ENCODE measurements at regions not wholly inside any gene's neighbourhood (a gene's known extent, or its start where the extent isn't known, plus 50 kb on each side); places are given as distances from the start of the nearest gene placed in this dataset.

GRCh38 chr10:117450940-117451339 is 75.7 kb upstream of the PDZD8 start:
- Histone ChIP-seq H3K4me3 (ENCODE audit: low read length) (no peak overlapping the region), H4K20me1 (ENCODE audit: insufficient read depth, low read length) (no peaks in the 10 kb centered on the region), H3K4me2 (ENCODE audit: low read depth, low read length) (no peak overlapping the region), H3K4me1 (ENCODE audit: low read length) (no peaks in the 10 kb centered on the region), H3K36me3 (replicated peaks; ENCODE audit: insufficient read depth, low read length) (no peaks in the 10 kb centered on the region), H3K9me2 (replicated peaks; ENCODE audit: insufficient read depth, low read length) (no peaks in the 10 kb centered on the region), H3K27ac (ENCODE audit: low read length) (no peak overlapping the region), H3K9ac (ENCODE audit: low read length) (no peak overlapping the region), H3K9me3 (replicated peaks; ENCODE audit: insufficient read depth, low read length) (no peaks in the 10 kb centered on the region), H3K79me2 (ENCODE audit: low read length) (no peaks in the 10 kb centered on the region), H3F3A (ENCODE audit: insufficient read depth, low read length) (no peaks in the 10 kb centered on the region), H3K27me3 (replicated peaks; ENCODE audit: insufficient read depth, low read length) (no peaks in the 10 kb centered on the region), H2AFZ (ENCODE audit: low read length) (no peak overlapping the region)
- no peak for DNase-seq
- no peak for TF ChIP-seq EZH2phosphoT487 (IDR thresholded peaks at IDR 0.05; ENCODE audit: low read length)
- no peak for TF ChIP-seq EZH2 (optimal IDR thresholded peaks at IDR 0.05; ENCODE audit: low read depth, low read length)
- no peak for TF ChIP-seq CTCF (IDR thresholded peaks at IDR 0.05; ENCODE audit: low read length)

GRCh38 chr10:117449636-117450035 is 74.4 kb upstream of the PDZD8 start:
- no peak overlapping the region for H3K27ac ChIP-seq (ENCODE audit: low read length)
- H3K9me2 ChIP-seq (replicated peaks; ENCODE audit: insufficient read depth, low read length), result no peaks in the 10 kb centered on the region
- H3K27me3 ChIP-seq (replicated peaks; ENCODE audit: insufficient read depth, low read length), result no peaks in the 10 kb centered on the region
- H3K36me3 ChIP-seq (replicated peaks; ENCODE audit: insufficient read depth, low read length), result no peaks in the 10 kb centered on the region
- no peak overlapping the region for H3K4me3 ChIP-seq (ENCODE audit: low read length)
- no peak overlapping the region for H2AFZ ChIP-seq (ENCODE audit: low read length)
- H3K9me3 ChIP-seq (replicated peaks; ENCODE audit: insufficient read depth, low read length), result no peaks in the 10 kb centered on the region
- DNase-seq, result no peak
- TF ChIP-seq CTCF (IDR thresholded peaks at IDR 0.05; ENCODE audit: low read length) (peak; percentile 4; the same call in 1 of the 2 replicates), EZH2phosphoT487 (IDR thresholded peaks at IDR 0.05; ENCODE audit: low read length) (no peak)
- no peak overlapping the region for H3K9ac ChIP-seq (ENCODE audit: low read length)
- H3K4me1 ChIP-seq (ENCODE audit: low read length), result no peaks in the 10 kb centered on the region
- no peaks in the 10 kb centered on the region for H4K20me1 ChIP-seq (ENCODE audit: insufficient read depth, low read length)
- H3K79me2 ChIP-seq (ENCODE audit: low read length), result no peaks in the 10 kb centered on the region
- H3K4me2 ChIP-seq (ENCODE audit: low read depth, low read length), result no peak overlapping the region
- H3F3A ChIP-seq (ENCODE audit: insufficient read depth, low read length), result no peaks in the 10 kb centered on the region

- Histone ChIP-seq H3K4me1 (ENCODE audit: low read length) (no peaks in the 10 kb centered on the region), H3K27ac (ENCODE audit: low read length) (no peak overlapping the region), H2AFZ (ENCODE audit: low read length) (no peak overlapping the region), H3K4me3 (ENCODE audit: low read length) (no peak overlapping the region), H3K9ac (ENCODE audit: low read length) (no peak overlapping the region), H3F3A (ENCODE audit: insufficient read depth, low read length) (no peaks in the 10 kb centered on the region), H3K9me2 (replicated peaks; ENCODE audit: insufficient read depth, low read length) (no peaks in the 10 kb centered on the region), H3K9me3 (replicated peaks; ENCODE audit: insufficient read depth, low read length) (no peaks in the 10 kb centered on the region), H4K20me1 (ENCODE audit: insufficient read depth, low read length) (no peaks in the 10 kb centered on the region), H3K79me2 (ENCODE audit: low read length) (no peaks in the 10 kb centered on the region), H3K27me3 (replicated peaks; ENCODE audit: insufficient read depth, low read length) (no peaks in the 10 kb centered on the region), H3K36me3 (replicated peaks; ENCODE audit: insufficient read depth, low read length) (no peaks in the 10 kb centered on the region), H3K4me2 (ENCODE audit: low read depth, low read length) (no peak overlapping the region)
- TF ChIP-seq EZH2phosphoT487 (IDR thresholded peaks at IDR 0.05; ENCODE audit: low read length) (no peak), CTCF (IDR thresholded peaks at IDR 0.05; ENCODE audit: low read length) (no peak), EZH2 (optimal IDR thresholded peaks at IDR 0.05; ENCODE audit: low read depth, low read length) (no peak)
- no peak for DNase-seq
These were observed 73.6 kb upstream of the PDZD8 start for GRCh38 chr10:117448802-117449201.

Data from MM.1S (cell line).